T-cell (primary cell): ENCODE measurements at regions not wholly inside any gene's neighbourhood (a gene's known extent, or its start where the extent isn't known, plus 50 kb on each side); places are given as distances from the start of the nearest gene placed in this dataset.

Experiments
- ATAC-seq, 4 experiments: fragments of 200-7000 bp in 3 of 4; fragments of 150-1000 bp in 1 of 4; cut with Tn5 transposase; replicated peaks in 1 of 4; 1 replicate in 3 of 4; 2 replicates in 1 of 4; pipeline ENCODE4 v1.10.0; 2021; ENCODE audit warnings: moderate library complexity in 3 of 4, mild to moderate bottlenecking in 2 of 4, moderate number of reproducible peaks in 1 of 4
- CTCF ChIA-PET, 2 donors: fragments of 300-600 bp; sonication (Branson Sonifier 250); formaldehyde crosslinking; loops; one replicate each; lab custom pipeline; 2022; ENCODE audit warnings: antibody characterized with exemption in 2 of 2; lab: Charles Lee
- POLR2A ChIA-PET, 2 donors: fragments of 300-600 bp; sonication (Branson Sonifier 250); formaldehyde crosslinking; loops; one replicate each; lab custom pipeline; 2022; ENCODE audit warnings: antibody characterized with exemption in 2 of 2; lab: Charles Lee
- DNase-seq, 35 experiments: peaks; one replicate each; pipeline versions ENCODE4 v3.0.0 to v3.0.0-alpha.2; 2013 to 2023
- H3K27ac ChIP-seq: one replicate; pipeline ENCODE4 v1.5.1; 2013; ENCODE audit warnings: low read length
- H3K27me3 ChIP-seq, 2 experiments: replicated peaks in 1 of 2; 1 replicate in 1 of 2; 2 replicates in 1 of 2; pipeline versions ENCODE4 v1.6.1 to v1.7.0; 2013; ENCODE audit warnings: low read length in 1 of 2, mixed read lengths in 1 of 2; ENCODE audit not compliant: control insufficient read depth in 2 of 2, insufficient read depth in 2 of 2; ENCODE audit errors: extremely low read depth in 1 of 2
- H3K36me3 ChIP-seq, 2 donors: 1 replicate in 1 of 2; 2 replicates in 1 of 2; pipeline versions ENCODE4 v1.6.1 to v1.7.0; 2013; ENCODE audit warnings: low read length in 1 of 2; ENCODE audit not compliant: control insufficient read depth in 2 of 2, insufficient read depth in 1 of 2; ENCODE audit errors: extremely low read depth in 1 of 2
- H3K4me1 ChIP-seq, 2 experiments: 1 replicate in 1 of 2; 2 replicates in 1 of 2; pipeline versions ENCODE4 v1.6.1 to v1.7.0; 2013; ENCODE audit warnings: low read length in 2 of 2, mixed read lengths in 1 of 2; ENCODE audit not compliant: insufficient read depth in 2 of 2, control insufficient read depth in 1 of 2; ENCODE audit errors: extremely low read depth in 1 of 2
- H3K4me3 ChIP-seq, 2 donors: 1 replicate in 1 of 2; 2 replicates in 1 of 2; pipeline versions ENCODE4 v1.5.1 to v1.7.0; 2013; ENCODE audit warnings: mild to moderate bottlenecking in 2 of 2, low read length in 1 of 2, moderate library complexity in 1 of 2; ENCODE audit not compliant: control insufficient read depth in 1 of 2; ENCODE audit errors: extremely low read depth in 1 of 2
- H3K9me3 ChIP-seq: 2 replicates; pipeline ENCODE4 v1.7.0; 2013
- H3K27ac Mint-ChIP-seq, 2 donors: one replicate each; pipeline ENCODE4 v1.8.0; 2020 to 2021; ENCODE audit warnings: mild to moderate bottlenecking in 2 of 2, mixed read lengths in 2 of 2
- H3K27me3 Mint-ChIP-seq, 2 donors: one replicate each; pipeline ENCODE4 v1.8.0; 2021 to 2022; ENCODE audit warnings: mixed read lengths in 2 of 2
- H3K36me3 Mint-ChIP-seq: one replicate; pipeline ENCODE4 v1.8.0; 2021; ENCODE audit warnings: mixed read lengths
- H3K4me1 Mint-ChIP-seq, 3 donors: one replicate each; pipeline ENCODE4 v1.8.0; 2020 to 2022; ENCODE audit warnings: mixed read lengths in 3 of 3, mild to moderate bottlenecking in 1 of 3
- H3K4me3 Mint-ChIP-seq, 3 donors: one replicate each; pipeline ENCODE4 v1.8.0; 2020 to 2022; ENCODE audit warnings: mild to moderate bottlenecking in 3 of 3, mixed read lengths in 3 of 3, moderate library complexity in 3 of 3
- H3K9me3 Mint-ChIP-seq, 3 donors: one replicate each; pipeline ENCODE4 v1.8.0; 2020 to 2022; ENCODE audit warnings: mixed read lengths in 3 of 3
- WGBS: methylation state at CpG from one replicate; pipeline ENCODE4 v1.1.5; 2013; ENCODE audit warnings: missing lambda C conversion rate; ENCODE audit not compliant: insufficient coverage; 5-methylcytosine and 5-hydroxymethylcytosine counted together

- no CpG with 5 or more reads among the region's 3 CpGs for WGBS
- Mint-ChIP-seq H3K27ac (no peak overlapping the region), H3K27me3 (peaks cover 0 to 8% of the 10 kb centered on the region in 2 donors), H3K4me3 (no peak overlapping the region), H3K36me3 (no peaks in the 10 kb centered on the region), H3K9me3 (peaks cover 4 to 23% (median 9%) of the 10 kb centered on the region in 3 donors), H3K4me1 (no peaks in the 10 kb centered on the region)
- ATAC-seq (no peak), DNase-seq (no peak)
- ChIA-PET POLR2A (interaction anchor here in 1 of 2 donors (0.6 kb wide), 1 partner anchor 118 kb away, joined by 3 read pairs; no protein-coding TSS in a partner anchor), CTCF (no interaction called here)
- Histone ChIP-seq H3K27ac (no peak overlapping the region), H3K4me1 (no peaks in the 10 kb centered on the region), H3K4me3 (no peak overlapping the region), H3K9me3 (no peaks in the 10 kb centered on the region), H3K36me3 (no peaks in the 10 kb centered on the region), H3K27me3 (peaks cover 0 to 7% of the 10 kb centered on the region in 2 experiments)
Measured at GRCh38 chr2:212659441-212659840, 120.8 kb upstream of the ERBB4 start.

GRCh38 chr2:212649646-212650045 is 111.0 kb upstream of the ERBB4 start:
- Histone ChIP-seq H3K9me3 (no peaks in the 10 kb centered on the region), H3K27me3 (no peaks in the 10 kb centered on the region), H3K4me1 (no peaks in the 10 kb centered on the region), H3K27ac (no peak overlapping the region), H3K36me3 (no peaks in the 10 kb centered on the region), H3K4me3 (no peak overlapping the region)
- 67% methylated on average over 1 of the region's 1 CpG for WGBS
- POLR2A ChIA-PET, result no interaction called here
- H3K4me1 Mint-ChIP-seq, result no peaks in the 10 kb centered on the region
- no peak overlapping the region for H3K4me3 Mint-ChIP-seq
- ATAC-seq, result no peak
- peaks cover 0 to 3% of the 10 kb centered on the region in 2 donors for H3K27me3 Mint-ChIP-seq
- peaks cover 0 to 3% (median 0%) of the 10 kb centered on the region in 3 donors for H3K9me3 Mint-ChIP-seq
- DNase-seq, result no peak
- no peaks in the 10 kb centered on the region for H3K36me3 Mint-ChIP-seq
- CTCF ChIA-PET, result no interaction called here
- H3K27ac Mint-ChIP-seq, result no peak overlapping the region

- ChIA-PET CTCF (interaction anchor here in 1 of 2 donors (0.6 kb wide), 1 partner anchor 381 kb away, joined by 3 read pairs; no protein-coding TSS in a partner anchor), POLR2A (no interaction called here)
- no peak for ATAC-seq
- Mint-ChIP-seq H3K36me3 (no peaks in the 10 kb centered on the region), H3K4me1 (no peaks in the 10 kb centered on the region), H3K4me3 (no peak overlapping the region), H3K27ac (no peak overlapping the region), H3K9me3 (no peaks in the 10 kb centered on the region), H3K27me3 (peaks cover 0 to 3% of the 10 kb centered on the region in 2 donors)
- 100% methylated on average over 1 of the region's 3 CpGs for WGBS
- Histone ChIP-seq H3K9me3 (no peaks in the 10 kb centered on the region), H3K27me3 (peaks cover 0 to 5% of the 10 kb centered on the region in 2 experiments), H3K4me3 (no peak overlapping the region), H3K4me1 (no peaks in the 10 kb centered on the region), H3K27ac (no peak overlapping the region), H3K36me3 (no peaks in the 10 kb centered on the region)
- no peak for DNase-seq
Measured at GRCh38 chr2:212646698-212647366, 108.2 kb upstream of the ERBB4 start.

GRCh38 chr2:212644195-212644837 is 105.7 kb upstream of the ERBB4 start:
- H3K9me3 Mint-ChIP-seq, result peaks cover 0 to 2% (median 0%) of the 10 kb centered on the region in 3 donors
- ATAC-seq (no peak), DNase-seq (no peak)
- Histone ChIP-seq H3K36me3 (no peaks in the 10 kb centered on the region), H3K9me3 (no peaks in the 10 kb centered on the region), H3K4me3 (no peak overlapping the region), H3K4me1 (no peaks in the 10 kb centered on the region), H3K27me3 (peaks cover 0 to 5% of the 10 kb centered on the region in 2 experiments), H3K27ac (no peak overlapping the region)
- POLR2A ChIA-PET, result no interaction called here
- 67% methylated on average over 3 of the region's 3 CpGs for WGBS
- no peaks in the 10 kb centered on the region for H3K4me1 Mint-ChIP-seq
- no peaks in the 10 kb centered on the region for H3K36me3 Mint-ChIP-seq
- H3K4me3 Mint-ChIP-seq, result no peak overlapping the region
- CTCF ChIA-PET, result no interaction called here
- H3K27me3 Mint-ChIP-seq, result peaks cover 3% of the 10 kb centered on the region in 2 donors
- H3K27ac Mint-ChIP-seq, result no peak overlapping the region

GRCh38 chr2:212640428-212640827 is 101.8 kb upstream of the ERBB4 start:
- Histone ChIP-seq H3K9me3 (no peaks in the 10 kb centered on the region), H3K4me3 (no peak overlapping the region), H3K27me3 (peaks cover 0 to 5% of the 10 kb centered on the region in 2 experiments), H3K27ac (no peak overlapping the region), H3K4me1 (no peaks in the 10 kb centered on the region), H3K36me3 (no peaks in the 10 kb centered on the region)
- Mint-ChIP-seq H3K4me3 (no peak overlapping the region), H3K36me3 (no peaks in the 10 kb centered on the region), H3K27me3 (peaks cover 3 to 7% of the 10 kb centered on the region in 2 donors), H3K27ac (no peak overlapping the region), H3K9me3 (peaks cover 3 to 7% (median 6%) of the 10 kb centered on the region in 3 donors), H3K4me1 (no peaks in the 10 kb centered on the region)
- DNase-seq (no peak), ATAC-seq (no peak)
- POLR2A ChIA-PET, result no interaction called here
- CTCF ChIA-PET, result interaction anchor here in 1 of 2 donors (0.5 kb wide), 1 partner anchor 51 kb away, joined by 3 read pairs; no protein-coding TSS in a partner anchor
- WGBS, result no CpG with 5 or more reads among the region's 1 CpG

- Histone ChIP-seq H3K27me3 (no peaks in the 10 kb centered on the region), H3K9me3 (no peaks in the 10 kb centered on the region), H3K27ac (no peak overlapping the region), H3K4me1 (no peaks in the 10 kb centered on the region), H3K36me3 (no peaks in the 10 kb centered on the region), H3K4me3 (no peak overlapping the region)
- no peak for ATAC-seq
- no peaks in the 10 kb centered on the region for H3K4me1 Mint-ChIP-seq
- H3K27ac Mint-ChIP-seq, result no peak overlapping the region
- no peaks in the 10 kb centered on the region for H3K36me3 Mint-ChIP-seq
- POLR2A ChIA-PET, result no interaction called here
- peaks cover 3 to 8% (median 7%) of the 10 kb centered on the region in 3 donors for H3K9me3 Mint-ChIP-seq
- no peak overlapping the region for H3K4me3 Mint-ChIP-seq
- H3K27me3 Mint-ChIP-seq, result peaks cover 0 to 7% of the 10 kb centered on the region in 2 donors
- CTCF ChIA-PET, result no interaction called here
- DNase-seq, result no peak
- WGBS, result no CpG with 5 or more reads among the region's 2 CpGs
Measured at GRCh38 chr2:212638694-212639093, 100.1 kb upstream of the ERBB4 start.
